ENCODE measurements at regions not wholly inside any gene's neighbourhood (a gene's known extent, or its start where the extent isn't known, plus 50 kb on each side); places are given as distances from the start of the nearest gene placed in this dataset.

GRCh38 chr3:13134879-13135206 is 61.6 kb upstream of the IQSEC1 start:
- Histone ChIP-seq H3K4me1 (no peaks in the 10 kb centered on the region), H3K27ac (no peak overlapping the region), H3K27me3 (no peaks in the 10 kb centered on the region), H3K9me3 (no peaks in the 10 kb centered on the region), H3K4me3 (no peak overlapping the region), H3K36me3 (no peaks in the 10 kb centered on the region)
- DNase-seq: no peak
- TF ChIP-seq CTCF (IDR thresholded peaks at IDR 0.05) (no peak), POLR2A (IDR thresholded peaks at IDR 0.05) (no peak)

DNA sequence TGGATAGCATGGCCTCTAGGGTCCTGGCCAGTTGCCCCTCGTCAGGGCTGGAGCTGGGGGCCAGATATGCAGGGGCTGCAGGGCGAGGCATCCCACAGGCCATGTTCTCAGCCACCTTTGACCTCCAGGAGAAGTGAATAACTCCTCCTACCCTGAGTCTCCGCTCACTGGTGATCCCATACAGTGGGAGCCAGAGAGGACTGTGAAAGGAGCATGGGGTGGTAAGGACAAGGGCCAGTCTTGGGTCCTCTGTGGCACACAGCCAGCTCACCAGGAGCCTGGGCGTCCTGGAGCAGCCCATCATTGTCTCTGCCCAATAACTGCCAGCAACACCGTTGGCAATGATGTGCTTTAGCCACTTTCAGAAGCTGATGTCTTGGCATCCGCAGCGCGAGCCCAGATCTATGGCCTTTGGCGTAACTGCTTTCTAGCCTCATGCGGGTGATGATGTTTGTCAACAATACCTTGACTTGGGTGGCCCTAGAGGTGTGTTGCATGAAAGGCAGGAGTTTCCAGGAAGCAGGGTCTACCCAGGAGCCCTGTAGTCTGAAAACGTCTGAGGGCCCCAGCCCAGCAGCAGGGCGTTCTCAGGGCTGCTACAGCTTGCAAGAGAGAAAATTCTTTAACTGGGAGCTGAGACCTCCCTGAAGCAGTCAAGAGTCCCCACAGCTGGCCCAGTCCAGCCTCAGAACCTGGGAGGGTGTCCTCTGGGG is 61.1 kb upstream of the IQSEC1 start:
- TF ChIP-seq POLR2A (IDR thresholded peaks at IDR 0.05): no peak
- no peak for TF ChIP-seq CTCF (IDR thresholded peaks at IDR 0.05)
- Histone ChIP-seq H3K27ac (no peak overlapping the region), H3K4me1 (no peaks in the 10 kb centered on the region), H3K36me3 (no peaks in the 10 kb centered on the region), H3K4me3 (no peak overlapping the region), H3K27me3 (no peaks in the 10 kb centered on the region), H3K9me3 (no peaks in the 10 kb centered on the region)
- peak in 2 of 3 donors; percentile 20 to 39 for DNase-seq

GRCh38 chr3:13133471-13133981 is 60.3 kb upstream of the IQSEC1 start:
- Histone ChIP-seq H3K9me3 (no peaks in the 10 kb centered on the region), H3K36me3 (no peaks in the 10 kb centered on the region), H3K4me3 (no peak overlapping the region), H3K27me3 (no peaks in the 10 kb centered on the region), H3K4me1 (no peaks in the 10 kb centered on the region), H3K27ac (no peak overlapping the region)
- DNase-seq: peak in 2 of 3 donors; percentile 18 to 25
- TF ChIP-seq CTCF (IDR thresholded peaks at IDR 0.05) (no peak), POLR2A (IDR thresholded peaks at IDR 0.05) (no peak)

DNA sequence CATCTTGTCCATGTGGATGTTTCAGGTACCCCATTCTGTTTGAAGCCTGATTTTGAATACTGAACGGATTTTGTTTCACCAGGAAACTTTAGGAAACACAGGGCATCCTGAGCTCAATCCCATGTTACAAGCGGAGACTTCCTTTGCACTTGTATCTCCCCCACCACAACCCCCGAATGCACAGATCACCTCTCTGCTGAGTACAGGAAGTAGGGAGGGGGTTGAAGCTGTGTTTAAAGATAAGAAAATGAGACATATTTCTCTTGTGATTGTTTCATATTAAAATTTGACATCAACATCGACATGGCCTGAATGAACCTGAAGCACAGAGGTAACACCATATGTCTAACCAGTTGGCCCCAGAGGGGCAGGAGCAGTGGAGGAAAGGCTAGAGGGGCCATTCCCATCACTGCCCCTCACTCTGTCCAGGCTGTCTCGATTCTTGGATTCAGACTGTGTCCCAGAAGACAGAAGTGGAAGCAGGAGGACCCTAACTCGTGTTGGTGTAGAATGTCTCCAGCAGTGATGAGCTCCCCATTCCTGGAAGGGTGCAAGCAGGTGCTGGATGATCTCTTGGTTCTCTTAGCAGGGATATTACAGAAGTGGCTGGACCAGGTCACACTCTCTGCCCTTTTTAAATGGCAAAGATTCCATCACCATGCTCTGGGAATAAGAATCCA is 59.6 kb upstream of the IQSEC1 start:
- Histone ChIP-seq H3K36me3 (no peaks in the 10 kb centered on the region), H3K27me3 (no peaks in the 10 kb centered on the region), H3K4me3 (no peak overlapping the region), H3K27ac (no peak overlapping the region), H3K9me3 (no peaks in the 10 kb centered on the region), H3K4me1 (no peaks in the 10 kb centered on the region)
- peak in 1 of 3 donors; percentile 18 for DNase-seq
- TF ChIP-seq CTCF (IDR thresholded peaks at IDR 0.05) (no peak), POLR2A (IDR thresholded peaks at IDR 0.05) (no peak)

- Histone ChIP-seq H3K27ac (no peak overlapping the region), H3K36me3 (no peaks in the 10 kb centered on the region), H3K4me1 (no peaks in the 10 kb centered on the region), H3K9me3 (no peaks in the 10 kb centered on the region), H3K27me3 (no peaks in the 10 kb centered on the region), H3K4me3 (no peak overlapping the region)
- TF ChIP-seq CTCF (IDR thresholded peaks at IDR 0.05) (no peak), POLR2A (IDR thresholded peaks at IDR 0.05) (no peak)
- DNase-seq: peak in 1 of 3 donors; percentile 18
Measured at GRCh38 chr3:13132281-13132680, 59.1 kb upstream of the IQSEC1 start.

All from Peyer's patch (tissue), 4 donors.